Hepatocyte (in vitro differentiated cells): ENCODE measurements at regions not wholly inside any gene's neighbourhood (a gene's known extent, or its start where the extent isn't known, plus 50 kb on each side); places are given as distances from the start of the nearest gene placed in this dataset.
A peak's percentile ranks its signal among the peaks of the same experiment; 100 is the strongest.

Source experiments
- DNase-seq: peaks from one replicate; pipeline ENCODE4 v3.0.0-alpha.2; 2016; ENCODE audit warnings: low spot score
- H2AFZ ChIP-seq: fragments of 200-600 bp; sonication (generic); 2 replicates; pipeline ENCODE4 v1.6.0; 2016; ENCODE audit warnings: antibody characterized with exemption, mild to moderate bottlenecking
- H3K27ac ChIP-seq: fragments of 200-600 bp; sonication (generic); 2 replicates; pipeline ENCODE4 v1.5.1; 2016; ENCODE audit warnings: mild to moderate bottlenecking
- H3K27me3 ChIP-seq: fragments of 200-600 bp; sonication (generic); 2 replicates; pipeline ENCODE4 v1.6.1; 2016
- H3K36me3 ChIP-seq: fragments of 200-600 bp; sonication (generic); replicated peaks from 2 replicates; pipeline ENCODE4 v1.5.1; 2016; ENCODE audit warnings: low read depth; ENCODE audit not compliant: insufficient read depth
- H3K4me1 ChIP-seq: fragments of 200-600 bp; sonication (generic); 2 replicates; pipeline ENCODE4 v1.5.1; 2016; ENCODE audit warnings: mild to moderate bottlenecking, moderate library complexity; ENCODE audit not compliant: insufficient read depth
- H3K4me2 ChIP-seq: fragments of 200-600 bp; sonication (generic); 2 replicates; pipeline ENCODE4 v1.6.0; 2016
- H3K4me3 ChIP-seq: fragments of 200-600 bp; sonication (generic); 2 replicates; pipeline ENCODE4 v1.5.1; 2016; ENCODE audit warnings: mild to moderate bottlenecking
- H3K79me2 ChIP-seq: fragments of 200-600 bp; sonication (generic); 2 replicates; pipeline ENCODE4 v1.6.0; 2017; ENCODE audit warnings: mild to moderate bottlenecking
- H3K9me2 ChIP-seq: fragments of 200-600 bp; sonication (generic); replicated peaks from 2 replicates; pipeline ENCODE4 v1.6.0; 2017; ENCODE audit warnings: mild to moderate bottlenecking; ENCODE audit not compliant: insufficient read depth
- H3K9me3 ChIP-seq: fragments of 200-600 bp; sonication (generic); 2 replicates; pipeline ENCODE4 v1.5.1; 2016; ENCODE audit warnings: low read depth, mild to moderate bottlenecking
- H4K20me1 ChIP-seq: fragments of 200-600 bp; sonication (generic); 2 replicates; pipeline ENCODE4 v1.6.0; 2016; ENCODE audit warnings: mild to moderate bottlenecking; ENCODE audit not compliant: insufficient read depth, poor library complexity, severe bottlenecking
- EZH2 ChIP-seq: fragments of 200-600 bp; sonication (generic); IDR thresholded peaks from 2 replicates; pipeline ENCODE4 v1.6.1; 2016; ENCODE audit warnings: antibody characterized with exemption, mild to moderate bottlenecking, borderline replicate concordance
- EZH2phosphoT487 ChIP-seq: fragments of 200-600 bp; sonication (generic); IDR thresholded peaks from one replicate; pipeline ENCODE4 v1.6.1; 2018; ENCODE audit warnings: antibody characterized with exemption, mild to moderate bottlenecking, low read depth, moderate library complexity; ENCODE audit not compliant: unreplicated experiment, severe bottlenecking
- WGBS: methylation state at CpG from one replicate; pipeline ENCODE4 v1.1.6; 2016; ENCODE audit warnings: low lambda C conversion rate; ENCODE audit errors: missing lambda C conversion rate; 5-methylcytosine and 5-hydroxymethylcytosine counted together
- TF ChIP-seq, protein P1 (sequence below): fragments of 200-600 bp; sonication (generic); IDR thresholded peaks from 2 replicates; pipeline ENCODE4 v1.5.1; 2016; ENCODE audit warnings: antibody characterized with exemption, mild to moderate bottlenecking; ENCODE audit not compliant: poor library complexity

DNA sequence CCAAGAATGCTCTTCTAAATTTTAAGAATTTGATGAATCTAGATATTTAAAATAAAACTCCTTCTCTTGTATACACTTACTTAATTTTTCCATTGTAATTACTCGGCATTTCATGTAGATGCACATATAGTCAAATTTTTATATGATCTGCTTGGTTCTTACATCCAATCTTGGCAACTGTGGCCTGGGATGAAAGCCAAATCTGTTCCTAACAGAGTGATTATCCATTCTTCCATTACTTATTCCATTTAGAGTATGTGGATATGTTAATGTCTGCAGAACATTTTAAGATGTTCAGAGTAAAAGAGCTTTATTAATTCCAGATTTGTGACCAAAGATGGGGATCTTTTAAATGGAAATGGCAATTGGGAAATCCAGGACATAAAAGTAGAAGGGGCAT, 144.1 kb upstream of the PDE7B start:
- H3K4me2 ChIP-seq: no peak overlapping the region
- H3K9me2 ChIP-seq: no peaks in the 10 kb centered on the region
- H3K4me3 ChIP-seq: no peak overlapping the region
- 59% methylated on average over 1 of the region's 1 CpG for WGBS
- H4K20me1 ChIP-seq: no peaks in the 10 kb centered on the region
- no peaks in the 10 kb centered on the region for H3K36me3 ChIP-seq
- H2AFZ ChIP-seq: no peak overlapping the region
- H3K4me1 ChIP-seq: peaks cover 3% of the 10 kb centered on the region
- no peaks in the 10 kb centered on the region for H3K79me2 ChIP-seq
- no peaks in the 10 kb centered on the region for H3K9me3 ChIP-seq
- no peak for DNase-seq
- H3K27ac ChIP-seq: peak overlapping the region; percentile 13
- no peaks in the 10 kb centered on the region for H3K27me3 ChIP-seq
- TF ChIP-seq EZH2phosphoT487 (no peak), EZH2 (no peak)
- TF ChIP-seq, protein P1, sequence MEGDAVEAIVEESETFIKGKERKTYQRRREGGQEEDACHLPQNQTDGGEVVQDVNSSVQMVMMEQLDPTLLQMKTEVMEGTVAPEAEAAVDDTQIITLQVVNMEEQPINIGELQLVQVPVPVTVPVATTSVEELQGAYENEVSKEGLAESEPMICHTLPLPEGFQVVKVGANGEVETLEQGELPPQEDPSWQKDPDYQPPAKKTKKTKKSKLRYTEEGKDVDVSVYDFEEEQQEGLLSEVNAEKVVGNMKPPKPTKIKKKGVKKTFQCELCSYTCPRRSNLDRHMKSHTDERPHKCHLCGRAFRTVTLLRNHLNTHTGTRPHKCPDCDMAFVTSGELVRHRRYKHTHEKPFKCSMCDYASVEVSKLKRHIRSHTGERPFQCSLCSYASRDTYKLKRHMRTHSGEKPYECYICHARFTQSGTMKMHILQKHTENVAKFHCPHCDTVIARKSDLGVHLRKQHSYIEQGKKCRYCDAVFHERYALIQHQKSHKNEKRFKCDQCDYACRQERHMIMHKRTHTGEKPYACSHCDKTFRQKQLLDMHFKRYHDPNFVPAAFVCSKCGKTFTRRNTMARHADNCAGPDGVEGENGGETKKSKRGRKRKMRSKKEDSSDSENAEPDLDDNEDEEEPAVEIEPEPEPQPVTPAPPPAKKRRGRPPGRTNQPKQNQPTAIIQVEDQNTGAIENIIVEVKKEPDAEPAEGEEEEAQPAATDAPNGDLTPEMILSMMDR: no peak

DNA sequence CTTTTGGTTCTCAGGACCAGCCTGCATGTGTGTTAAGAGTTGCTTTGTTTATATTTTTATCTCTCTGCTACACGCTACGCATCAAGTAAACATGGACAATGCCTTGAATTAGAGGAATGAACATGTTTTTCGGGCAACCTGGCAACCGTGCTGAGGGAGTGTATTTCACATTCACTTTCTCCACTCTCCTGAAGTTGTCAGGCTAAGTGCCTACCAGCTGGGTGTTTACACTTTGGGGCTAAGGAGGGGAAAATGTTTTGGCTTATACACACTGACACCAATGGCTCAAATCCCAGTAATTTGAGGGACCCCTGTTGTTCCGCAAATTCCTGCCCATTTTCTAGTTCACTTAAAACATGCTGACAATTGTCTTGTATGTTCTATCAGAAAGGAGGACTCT, 141.5 kb upstream of the PDE7B start:
- WGBS: 79% methylated on average over 5 of the region's 5 CpGs
- no peaks in the 10 kb centered on the region for H4K20me1 ChIP-seq
- no peak overlapping the region for H3K4me3 ChIP-seq
- no peak for DNase-seq
- TF ChIP-seq EZH2phosphoT487 (no peak), EZH2 (no peak)
- TF ChIP-seq, protein P1: no peak
- no peak overlapping the region for H2AFZ ChIP-seq
- H3K9me3 ChIP-seq: no peaks in the 10 kb centered on the region
- H3K4me2 ChIP-seq: no peak overlapping the region
- H3K9me2 ChIP-seq: no peaks in the 10 kb centered on the region
- no peaks in the 10 kb centered on the region for H3K79me2 ChIP-seq
- no peaks in the 10 kb centered on the region for H3K36me3 ChIP-seq
- H3K27me3 ChIP-seq: no peaks in the 10 kb centered on the region
- no peak overlapping the region for H3K27ac ChIP-seq
- H3K4me1 ChIP-seq: peaks cover 3% of the 10 kb centered on the region

DNA sequence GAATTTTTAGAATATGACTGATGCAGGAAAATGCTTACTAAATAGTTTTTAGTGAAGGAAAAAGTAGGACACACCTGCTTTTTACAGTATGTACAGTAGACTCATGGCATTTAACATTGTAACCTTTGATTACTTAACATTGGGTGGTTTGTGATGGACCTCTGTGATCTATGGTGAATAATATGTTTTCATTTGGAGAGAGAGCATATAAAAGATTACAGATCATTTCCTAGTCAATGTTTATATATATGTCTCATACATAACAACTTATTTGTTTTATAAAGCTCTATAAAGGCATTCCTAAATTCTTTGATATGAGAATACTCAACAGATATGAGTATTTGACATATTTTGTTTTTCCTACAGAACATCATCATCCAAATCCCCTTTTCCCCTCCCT, 129.3 kb upstream of the PDE7B start:
- Histone ChIP-seq H3K4me2 (peak overlapping the region; percentile 19), H3K36me3 (no peaks in the 10 kb centered on the region), H3K27me3 (no peaks in the 10 kb centered on the region), H4K20me1 (no peaks in the 10 kb centered on the region), H3K4me1 (no peaks in the 10 kb centered on the region), H3K9me2 (no peaks in the 10 kb centered on the region), H3K79me2 (no peaks in the 10 kb centered on the region), H3K9me3 (no peaks in the 10 kb centered on the region), H3K27ac (peak overlapping the region; percentile 53), H2AFZ (no peak overlapping the region), H3K4me3 (no peak overlapping the region)
- no peak for DNase-seq
- TF ChIP-seq EZH2 (no peak), EZH2phosphoT487 (no peak)
- TF ChIP-seq, protein P1: no peak

DNA sequence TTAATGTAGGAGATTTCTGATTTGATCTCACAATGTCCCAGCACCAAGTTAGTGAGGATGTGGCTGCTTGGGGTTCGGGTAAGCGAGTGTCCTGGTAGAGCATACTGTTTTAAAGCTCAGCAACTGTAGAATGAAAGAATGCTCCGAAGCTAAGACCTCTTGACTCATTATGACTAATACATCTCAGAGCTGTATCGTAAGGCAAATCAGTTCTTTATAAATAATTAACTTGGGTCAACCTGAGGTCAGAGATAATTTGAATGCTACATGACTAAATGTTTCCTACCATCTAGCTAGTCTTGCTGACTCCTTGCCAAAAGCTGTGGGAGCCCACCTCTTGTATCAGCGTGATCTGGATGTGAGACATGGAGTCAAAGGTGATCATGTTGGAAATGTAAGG, 128.8 kb upstream of the PDE7B start:
- TF ChIP-seq EZH2phosphoT487 (no peak), EZH2 (no peak)
- TF ChIP-seq, protein P1: no peak
- DNase-seq: peak; percentile 68

More for the DNA sequence above, 128.8 kb upstream of the PDE7B start:
- no peaks in the 10 kb centered on the region for H4K20me1 ChIP-seq
- H3K27ac ChIP-seq: peak overlapping the region; percentile 84
- H2AFZ ChIP-seq: peak overlapping the region; percentile 22
- H3K9me2 ChIP-seq: no peaks in the 10 kb centered on the region
- no peaks in the 10 kb centered on the region for H3K27me3 ChIP-seq
- H3K9me3 ChIP-seq: no peaks in the 10 kb centered on the region
- H3K79me2 ChIP-seq: no peaks in the 10 kb centered on the region
- no peaks in the 10 kb centered on the region for H3K4me1 ChIP-seq
- WGBS: 56% methylated on average over 5 of the region's 5 CpGs
- H3K36me3 ChIP-seq: no peaks in the 10 kb centered on the region
- H3K4me2 ChIP-seq: peak overlapping the region; percentile 33
- no peak overlapping the region for H3K4me3 ChIP-seq
